HG03442 (cell line): ENCODE measurements at regions not wholly inside any gene's neighbourhood (a gene's known extent, or its start where the extent isn't known, plus 50 kb on each side); places are given as distances from the start of the nearest gene placed in this dataset.
"Not testable (repeated sequence)": the region's sequence is repeated elsewhere in the genome, so short reads cannot be mapped to it uniquely, and the experiment has no call there.

Experiments
- ATAC-seq: cut with Tn5 transposase; IDR thresholded peaks from one replicate; pipeline ENCODE4 v1.9.1; 2021; ENCODE audit warnings: mild to moderate bottlenecking, moderate library complexity; ENCODE audit not compliant: unreplicated experiment

- no peak for ATAC-seq
These were observed 946.8 kb upstream of the SOX9 start for GRCh38 chr17:71173991-71174390.

- ATAC-seq = no peak
These were observed 944.5 kb upstream of the SOX9 start for GRCh38 chr17:71176331-71176730.

- ATAC-seq = no peak
These were observed 943.8 kb upstream of the SOX9 start for GRCh38 chr17:71176928-71177443.

GRCh38 chr17:71180801-71181385, 939.9 kb upstream of the SOX9 start:
- ATAC-seq = no peak

- ATAC-seq = no peak
These were observed 937.7 kb upstream of the SOX9 start for GRCh38 chr17:71183066-71183660.

GRCh38 chr17:71184716-71185115, 936.1 kb upstream of the SOX9 start:
- no peak for ATAC-seq

- no peak for ATAC-seq
These were observed 933.5 kb upstream of the SOX9 start for GRCh38 chr17:71187145-71187878.

- no peak for ATAC-seq
These were observed 931.9 kb upstream of the SOX9 start for GRCh38 chr17:71188811-71189492.

GRCh38 chr17:71189493-71189831, 931.4 kb upstream of the SOX9 start:
- ATAC-seq = no peak

- no peak for ATAC-seq
These were observed 928.7 kb upstream of the SOX9 start for GRCh38 chr17:71192039-71192555.

- ATAC-seq = no peak
These were observed 928.0 kb upstream of the SOX9 start for GRCh38 chr17:71192848-71193247.

GRCh38 chr17:71200597-71200996, 920.2 kb upstream of the SOX9 start:
- no peak for ATAC-seq

GRCh38 chr17:71201639-71202038, 919.2 kb upstream of the SOX9 start:
- no peak for ATAC-seq

- no peak for ATAC-seq
These were observed 918.4 kb upstream of the SOX9 start for GRCh38 chr17:71202449-71202848.

GRCh38 chr17:71203953-71204352, 916.9 kb upstream of the SOX9 start:
- ATAC-seq = no peak

GRCh38 chr17:71205951-71206350, 914.9 kb upstream of the SOX9 start:
- ATAC-seq = not testable (repeated sequence)

GRCh38 chr17:71208111-71208704, 912.6 kb upstream of the SOX9 start:
- no peak for ATAC-seq

GRCh38 chr17:71213936-71214335, 906.9 kb upstream of the SOX9 start:
- no peak for ATAC-seq

- ATAC-seq = no peak
These were observed 903.1 kb upstream of the SOX9 start for GRCh38 chr17:71217769-71218168.

- no peak for ATAC-seq
These were observed 895.8 kb upstream of the SOX9 start for GRCh38 chr17:71224824-71225575.
